GM10266 (cell line): ENCODE measurements at regions not wholly inside any gene's neighbourhood (a gene's known extent, or its start where the extent isn't known, plus 50 kb on each side); places are given as distances from the start of the nearest gene placed in this dataset.

Experiments used
- DNase-seq: peaks from one replicate; pipeline ENCODE4 v3.0.0; 2012; ENCODE audit errors: extremely low spot score
- TF ChIP-seq, protein P1 (sequence below): IDR thresholded peaks from 2 replicates; pipeline ENCODE4 v1.5.1; 2012; ENCODE audit warnings: mild to moderate bottlenecking, low read depth; ENCODE audit not compliant: control insufficient read depth, insufficient read depth; ENCODE audit errors: missing control alignments

DNA sequence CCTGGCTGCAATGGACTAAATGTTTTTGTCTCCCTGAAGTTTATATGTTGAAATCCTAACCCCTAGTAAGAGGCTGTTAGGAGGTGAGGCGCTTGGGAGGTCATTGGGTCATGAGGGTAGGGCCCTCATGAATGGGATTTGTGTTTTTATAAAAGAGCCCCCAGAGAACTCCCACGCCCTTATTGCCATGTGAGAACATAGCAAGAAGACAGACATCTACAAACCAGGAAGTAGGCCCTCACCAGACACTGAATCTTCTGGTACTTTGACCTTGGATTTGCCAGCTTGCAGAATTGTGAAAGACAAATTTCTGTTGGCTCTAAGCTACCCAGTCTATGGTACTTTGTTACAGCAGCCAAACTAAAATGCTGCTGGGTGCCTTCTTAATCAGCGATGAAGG lies 96.1 kb upstream of the SPATA13 start:
- TF ChIP-seq, protein P1, sequence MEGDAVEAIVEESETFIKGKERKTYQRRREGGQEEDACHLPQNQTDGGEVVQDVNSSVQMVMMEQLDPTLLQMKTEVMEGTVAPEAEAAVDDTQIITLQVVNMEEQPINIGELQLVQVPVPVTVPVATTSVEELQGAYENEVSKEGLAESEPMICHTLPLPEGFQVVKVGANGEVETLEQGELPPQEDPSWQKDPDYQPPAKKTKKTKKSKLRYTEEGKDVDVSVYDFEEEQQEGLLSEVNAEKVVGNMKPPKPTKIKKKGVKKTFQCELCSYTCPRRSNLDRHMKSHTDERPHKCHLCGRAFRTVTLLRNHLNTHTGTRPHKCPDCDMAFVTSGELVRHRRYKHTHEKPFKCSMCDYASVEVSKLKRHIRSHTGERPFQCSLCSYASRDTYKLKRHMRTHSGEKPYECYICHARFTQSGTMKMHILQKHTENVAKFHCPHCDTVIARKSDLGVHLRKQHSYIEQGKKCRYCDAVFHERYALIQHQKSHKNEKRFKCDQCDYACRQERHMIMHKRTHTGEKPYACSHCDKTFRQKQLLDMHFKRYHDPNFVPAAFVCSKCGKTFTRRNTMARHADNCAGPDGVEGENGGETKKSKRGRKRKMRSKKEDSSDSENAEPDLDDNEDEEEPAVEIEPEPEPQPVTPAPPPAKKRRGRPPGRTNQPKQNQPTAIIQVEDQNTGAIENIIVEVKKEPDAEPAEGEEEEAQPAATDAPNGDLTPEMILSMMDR, result no peak
- no peak for DNase-seq

DNA sequence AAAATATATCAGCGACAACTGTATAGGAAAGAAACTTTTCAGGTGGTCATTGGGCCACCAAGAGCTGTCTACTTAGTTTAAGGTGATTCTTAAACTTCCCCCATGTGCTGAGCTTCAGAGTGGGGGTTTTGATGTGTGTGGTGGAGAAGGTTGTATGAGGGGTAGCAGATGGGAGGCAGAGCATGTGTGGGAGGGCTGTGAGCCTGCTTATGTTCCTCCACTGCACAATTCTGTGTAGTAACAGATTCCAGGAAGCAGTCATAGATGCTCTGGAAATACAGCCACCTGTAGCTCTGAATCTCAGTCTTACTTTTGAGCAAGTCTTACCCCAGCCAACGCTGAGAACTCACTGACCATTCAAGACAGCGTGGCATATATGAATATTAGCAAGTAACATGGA lies 95.3 kb upstream of the SPATA13 start:
- TF ChIP-seq, protein P1, result no peak
- DNase-seq, result no peak

DNA sequence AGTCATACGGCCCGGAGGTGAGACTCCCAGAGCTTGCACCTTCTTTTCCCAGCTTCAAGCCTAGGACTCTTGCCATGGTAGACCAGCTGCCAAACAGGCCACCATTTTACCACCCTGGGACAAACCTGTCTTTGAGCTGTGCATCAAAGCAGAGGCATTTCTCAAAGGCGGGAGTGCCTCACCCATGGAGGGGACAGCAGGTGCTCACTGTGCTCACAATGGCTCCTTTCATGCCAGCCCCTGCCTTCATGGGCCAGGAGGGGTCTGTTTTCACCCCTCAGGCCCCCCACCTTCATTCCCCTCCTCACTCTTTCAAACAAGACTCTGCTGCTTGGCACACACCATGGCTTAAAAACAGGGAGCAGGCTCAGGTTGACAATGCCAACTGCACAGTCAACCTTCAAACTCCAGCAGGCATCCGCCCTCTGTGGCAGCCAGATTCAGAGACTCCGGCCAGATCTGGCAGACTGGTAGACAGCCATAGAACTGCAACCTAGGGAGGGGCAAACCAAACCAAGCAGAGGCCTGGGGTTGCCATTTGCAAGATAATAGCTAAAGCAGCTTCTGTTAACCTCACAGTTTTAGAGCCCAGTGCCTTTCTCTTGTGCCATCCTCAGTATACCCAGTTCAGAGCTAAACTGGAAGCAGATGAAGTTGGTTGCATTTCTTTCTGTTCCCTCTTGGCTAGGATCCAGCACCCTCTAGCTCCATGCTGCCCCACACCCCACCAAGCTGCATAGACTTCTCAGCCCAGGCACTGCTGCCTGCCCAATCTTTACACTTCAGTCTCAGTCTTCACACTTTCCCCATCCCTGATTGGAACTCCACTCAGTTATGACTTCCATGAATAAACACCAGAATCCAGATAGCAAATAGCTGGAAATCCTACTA lies 93.9 kb upstream of the SPATA13 start:
- DNase-seq, result no peak
- TF ChIP-seq, protein P1, result no peak

DNA sequence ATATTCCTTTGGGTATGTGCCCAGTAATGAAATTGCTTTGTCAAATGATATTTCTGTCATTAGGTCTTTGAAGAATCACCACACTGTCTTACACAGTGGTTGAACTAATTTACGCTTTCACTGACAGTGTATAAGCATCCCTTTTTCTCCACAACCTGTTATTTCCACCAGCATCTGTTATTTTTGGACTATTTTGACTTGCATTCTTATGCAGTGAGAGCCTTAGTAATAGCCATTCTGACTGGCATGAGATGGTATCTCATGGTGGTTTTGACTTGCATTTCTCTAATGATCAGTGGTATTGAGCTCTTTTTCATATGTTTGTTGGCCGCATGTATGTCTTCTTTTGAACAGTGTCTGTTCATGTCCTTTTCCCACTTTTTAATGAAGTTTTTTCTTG lies 92.0 kb upstream of the SPATA13 start:
- TF ChIP-seq, protein P1, result no peak
- DNase-seq, result no peak

DNA sequence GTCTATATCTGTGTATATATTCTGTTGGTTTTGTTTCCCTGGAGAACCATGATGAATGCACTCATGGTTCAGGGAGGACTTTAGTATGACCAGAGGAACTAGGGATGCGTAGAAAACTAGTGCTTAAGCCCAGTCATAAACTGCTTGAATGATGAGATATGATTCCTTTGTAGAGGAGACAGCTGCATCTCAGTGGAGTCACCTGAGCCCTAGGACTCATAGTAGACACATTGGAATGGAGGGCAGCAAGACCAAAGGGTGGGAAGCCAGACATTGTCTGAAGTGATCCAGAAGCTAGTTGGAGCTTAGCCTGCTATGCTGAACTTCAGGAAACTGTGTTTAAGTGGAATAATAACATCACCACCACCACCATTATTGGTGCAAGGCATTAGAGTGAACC lies 89.5 kb upstream of the SPATA13 start:
- no peak for DNase-seq
- TF ChIP-seq, protein P1, result no peak

DNA sequence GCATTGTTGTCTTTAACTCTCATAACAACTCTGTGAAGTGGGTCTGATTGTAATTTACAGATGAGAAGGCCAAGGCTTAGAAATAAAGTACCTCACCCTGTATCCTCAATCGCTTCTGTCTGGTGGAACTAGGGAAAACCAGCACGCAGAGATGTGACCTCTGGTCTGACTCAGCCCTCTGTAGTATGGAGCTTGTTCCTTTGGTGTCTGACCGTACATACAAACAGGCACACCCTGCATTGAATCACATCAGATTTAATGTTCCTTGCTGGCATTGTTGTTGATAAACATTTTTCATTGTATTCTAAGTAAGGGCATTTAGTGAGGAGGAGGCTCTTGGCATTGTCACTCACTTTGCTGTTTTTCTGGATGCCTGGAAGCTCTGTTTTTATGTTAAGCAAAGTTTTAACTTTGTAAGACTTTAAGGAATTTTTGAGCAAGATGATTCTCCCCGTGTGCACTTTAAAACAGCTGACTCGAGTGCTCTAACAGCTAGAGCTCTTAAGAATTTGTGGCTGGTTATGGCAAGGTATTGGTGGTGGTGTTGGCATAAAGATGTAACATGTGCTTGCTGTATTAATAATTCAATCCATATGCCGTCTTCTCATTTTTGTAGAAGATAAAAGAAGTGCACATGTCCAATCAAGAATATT lies 89.0 kb upstream of the SPATA13 start:
- TF ChIP-seq, protein P1, result no peak
- no peak for DNase-seq

DNA sequence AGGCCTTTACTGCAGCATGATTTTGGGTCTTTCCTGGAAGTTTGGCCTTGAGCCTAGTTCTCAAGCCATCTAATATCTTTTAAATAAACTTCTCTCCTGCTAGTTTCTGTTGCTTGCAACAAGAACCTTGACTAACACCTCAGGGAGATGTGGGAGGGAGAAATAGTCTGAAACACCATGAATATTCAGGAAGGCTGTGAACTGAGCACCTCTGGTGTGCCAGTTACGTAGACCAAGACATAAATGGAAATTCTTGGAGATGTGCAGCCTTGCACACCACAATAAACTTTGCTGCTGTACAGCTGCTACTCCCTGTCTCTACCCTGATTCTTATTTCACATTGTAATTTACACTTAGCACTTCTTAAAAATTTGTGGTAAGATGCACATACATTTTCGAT lies 86.9 kb upstream of the SPATA13 start:
- no peak for DNase-seq
- TF ChIP-seq, protein P1, result no peak
